Loucy (cell line): ENCODE measurements at regions not wholly inside any gene's neighbourhood (a gene's known extent, or its start where the extent isn't known, plus 50 kb on each side); places are given as distances from the start of the nearest gene placed in this dataset.

Experiments
- H2AFZ ChIP-seq: fragments of 200-600 bp; sonication (generic); 2 replicates; pipeline ENCODE4 v1.6.0; 2016; ENCODE audit warnings: antibody characterized with exemption, mild to moderate bottlenecking, low read length, moderate library complexity
- H3F3A ChIP-seq: fragments of 200-600 bp; 2 replicates; pipeline ENCODE4 v1.6.0; 2016; ENCODE audit warnings: antibody characterized with exemption, low read depth, mild to moderate bottlenecking
- H3K27me3 ChIP-seq: fragments of 200-600 bp; sonication (generic); 2 replicates; pipeline ENCODE4 v1.6.1; 2014; ENCODE audit warnings: low read length, mild to moderate bottlenecking; ENCODE audit not compliant: insufficient read depth, poor library complexity, severe bottlenecking
- H3K36me3 ChIP-seq: fragments of 200-600 bp; sonication (generic); 2 replicates; pipeline ENCODE4 v1.6.1; 2016; ENCODE audit warnings: low read length; ENCODE audit not compliant: insufficient read depth
- H3K4me1 ChIP-seq: fragments of 200-600 bp; sonication (generic); 2 replicates; pipeline ENCODE4 v1.5.1; 2014; ENCODE audit warnings: low read length, mild to moderate bottlenecking; ENCODE audit not compliant: insufficient read depth, poor library complexity, severe bottlenecking
- H3K4me2 ChIP-seq: fragments of 200-600 bp; sonication (generic); 2 replicates; pipeline ENCODE4 v1.6.0; 2014; ENCODE audit warnings: antibody characterized with exemption, low read length, low read depth, mild to moderate bottlenecking; ENCODE audit not compliant: poor library complexity, severe bottlenecking
- H3K4me3 ChIP-seq: fragments of 200-600 bp; sonication (generic); 2 replicates; pipeline ENCODE4 v1.5.1; 2014; ENCODE audit warnings: low read length, mild to moderate bottlenecking, mixed read lengths; ENCODE audit not compliant: poor library complexity, severe bottlenecking
- H3K79me2 ChIP-seq: fragments of 200-600 bp; sonication (generic); 2 replicates; pipeline ENCODE4 v1.6.1; 2014; ENCODE audit warnings: low read length; ENCODE audit not compliant: insufficient read depth
- H3K9ac ChIP-seq: fragments of 200-600 bp; sonication (generic); 2 replicates; pipeline ENCODE4 v1.6.0; 2014; ENCODE audit warnings: mild to moderate bottlenecking, low read depth, low read length, moderate library complexity; ENCODE audit not compliant: poor library complexity, severe bottlenecking
- H3K9me2 ChIP-seq: fragments of 200-600 bp; sonication (generic); replicated peaks from 2 replicates; pipeline ENCODE4 v1.6.1; 2016; ENCODE audit warnings: low read depth, low read length, mixed read lengths
- H3K9me3 ChIP-seq: fragments of 200-600 bp; sonication (generic); 2 replicates; pipeline ENCODE4 v1.6.1; 2014; ENCODE audit warnings: mild to moderate bottlenecking, antibody characterized with exemption, low read length, low read depth; ENCODE audit not compliant: insufficient read depth
- H4K20me1 ChIP-seq: fragments of 200-600 bp; sonication (generic); 2 replicates; pipeline ENCODE4 v1.6.0; 2014; ENCODE audit warnings: antibody characterized with exemption, low read length, mild to moderate bottlenecking; ENCODE audit not compliant: insufficient read depth, poor library complexity, severe bottlenecking
- CTCF ChIP-seq: fragments of 200-600 bp; sonication (generic); conservative IDR thresholded peaks from 2 replicates; pipeline ENCODE4 v1.5.1; 2014; ENCODE audit warnings: mild to moderate bottlenecking, antibody characterized with exemption, low read length
- EZH2phosphoT487 ChIP-seq: fragments of 200-600 bp; IDR thresholded peaks from 2 replicates; pipeline ENCODE4 v1.6.1; 2018; ENCODE audit warnings: antibody characterized with exemption, mild to moderate bottlenecking, moderate library complexity, borderline replicate concordance

- TF ChIP-seq CTCF (no peak), EZH2phosphoT487 (no peak)
- Histone ChIP-seq H3K4me1 (no peaks in the 10 kb centered on the region), H3K4me3 (no peak overlapping the region), H3K9ac (no peak overlapping the region), H3K36me3 (no peaks in the 10 kb centered on the region), H3K79me2 (no peaks in the 10 kb centered on the region), H4K20me1 (no peaks in the 10 kb centered on the region), H3K9me2 (no peaks in the 10 kb centered on the region), H3F3A (no peaks in the 10 kb centered on the region), H2AFZ (no peak overlapping the region), H3K9me3 (no peaks in the 10 kb centered on the region), H3K27me3 (no peaks in the 10 kb centered on the region), H3K4me2 (no peak overlapping the region)
Measured at GRCh38 chr3:94912656-94913055, 849.8 kb downstream of the NSUN3 start.

GRCh38 chr3:94927175-94927574 is 864.3 kb downstream of the NSUN3 start:
- Histone ChIP-seq H3K4me3 (no peak overlapping the region), H3K9me2 (no peaks in the 10 kb centered on the region), H3K9me3 (no peaks in the 10 kb centered on the region), H3K4me1 (no peaks in the 10 kb centered on the region), H3K79me2 (no peaks in the 10 kb centered on the region), H3K4me2 (no peak overlapping the region), H3K27me3 (no peaks in the 10 kb centered on the region), H3K9ac (no peak overlapping the region), H2AFZ (no peak overlapping the region), H3K36me3 (no peaks in the 10 kb centered on the region), H4K20me1 (no peaks in the 10 kb centered on the region), H3F3A (no peaks in the 10 kb centered on the region)
- TF ChIP-seq EZH2phosphoT487, result no peak

GRCh38 chr3:94928921-94929320 is 866.1 kb downstream of the NSUN3 start:
- Histone ChIP-seq H2AFZ (no peak overlapping the region), H3K4me2 (no peak overlapping the region), H4K20me1 (no peaks in the 10 kb centered on the region), H3K79me2 (no peaks in the 10 kb centered on the region), H3K9me3 (no peaks in the 10 kb centered on the region), H3K9me2 (no peaks in the 10 kb centered on the region), H3K36me3 (no peaks in the 10 kb centered on the region), H3K4me3 (no peak overlapping the region), H3F3A (no peaks in the 10 kb centered on the region), H3K9ac (no peak overlapping the region), H3K27me3 (no peaks in the 10 kb centered on the region), H3K4me1 (no peaks in the 10 kb centered on the region)
- TF ChIP-seq EZH2phosphoT487, result no peak

- H3K9me2 ChIP-seq, result no peaks in the 10 kb centered on the region
- H3K79me2 ChIP-seq, result no peaks in the 10 kb centered on the region
- H3K4me3 ChIP-seq, result no peak overlapping the region
- H3K36me3 ChIP-seq, result no peaks in the 10 kb centered on the region
- TF ChIP-seq EZH2phosphoT487, result no peak
- no peak for TF ChIP-seq CTCF
- no peak overlapping the region for H2AFZ ChIP-seq
- H4K20me1 ChIP-seq, result no peaks in the 10 kb centered on the region
- no peaks in the 10 kb centered on the region for H3K4me1 ChIP-seq
- H3K27me3 ChIP-seq, result no peaks in the 10 kb centered on the region
- no peaks in the 10 kb centered on the region for H3F3A ChIP-seq
- H3K4me2 ChIP-seq, result no peak overlapping the region
- no peaks in the 10 kb centered on the region for H3K9me3 ChIP-seq
- no peak overlapping the region for H3K9ac ChIP-seq
Measured at GRCh38 chr3:94935738-94936580, 873.1 kb downstream of the NSUN3 start.
